Natural killer cell (primary cell): ENCODE measurements at regions not wholly inside any gene's neighbourhood (a gene's known extent, or its start where the extent isn't known, plus 50 kb on each side); places are given as distances from the start of the nearest gene placed in this dataset.

Experiments
- ATAC-seq, 3 donors: fragments of 150-1000 bp in 2 of 3; fragments of 200-7000 bp in 1 of 3; cut with Tn5 transposase; 1 replicate in 1 of 3; 2 replicates in 2 of 3; pipeline ENCODE4 v1.10.0; 2021; ENCODE audit warnings: mild to moderate bottlenecking in 2 of 3, moderate library complexity in 2 of 3
- DNase-seq, 2 donors: peaks; one replicate each; pipeline versions ENCODE4 v3.0.0 to v3.0.0-alpha.2; 2013 to 2021; ENCODE audit warnings: mixed read lengths in 1 of 2
- H3K27ac ChIP-seq: one replicate; pipeline ENCODE4 v1.5.1; 2013; ENCODE audit warnings: mild to moderate bottlenecking, low read length
- H3K27me3 ChIP-seq: one replicate; pipeline ENCODE4 v1.6.1; 2013; ENCODE audit warnings: low read length; ENCODE audit not compliant: control insufficient read depth, insufficient read depth
- H3K36me3 ChIP-seq: one replicate; pipeline ENCODE4 v1.6.1; 2013; ENCODE audit warnings: low read length; ENCODE audit not compliant: control insufficient read depth, insufficient read depth
- H3K4me1 ChIP-seq: one replicate; pipeline ENCODE4 v1.6.1; 2013; ENCODE audit warnings: low read length; ENCODE audit not compliant: control insufficient read depth, insufficient read depth
- H3K4me3 ChIP-seq: one replicate; pipeline ENCODE4 v1.5.1; 2013; ENCODE audit warnings: low read length
- H3K9me3 ChIP-seq: one replicate; pipeline ENCODE4 v1.6.1; 2013; ENCODE audit warnings: low read length; ENCODE audit not compliant: control insufficient read depth, insufficient read depth
- H3K27ac Mint-ChIP-seq, 2 donors: one replicate each; pipeline ENCODE4 v1.8.0; 2022; ENCODE audit warnings: mild to moderate bottlenecking in 2 of 2, mixed read lengths in 2 of 2, moderate library complexity in 1 of 2
- H3K27me3 Mint-ChIP-seq, 2 donors: one replicate each; pipeline ENCODE4 v1.8.0; 2022; ENCODE audit warnings: low read depth in 2 of 2, mixed read lengths in 2 of 2
- H3K36me3 Mint-ChIP-seq: one replicate; pipeline ENCODE4 v1.8.0; 2022; ENCODE audit warnings: mixed read lengths
- H3K4me1 Mint-ChIP-seq, 2 donors: one replicate each; pipeline ENCODE4 v1.8.0; 2022; ENCODE audit warnings: mixed read lengths in 2 of 2
- H3K4me3 Mint-ChIP-seq: one replicate; pipeline ENCODE4 v1.8.0; 2022; ENCODE audit warnings: mild to moderate bottlenecking, moderate library complexity, mixed read lengths
- H3K9me3 Mint-ChIP-seq, 2 donors: one replicate each; pipeline ENCODE4 v1.8.0; 2022; ENCODE audit warnings: mixed read lengths in 2 of 2
- CTCF ChIP-seq: fragments of 200-600 bp; IDR thresholded peaks from one replicate; pipeline ENCODE4 v1.8.0; 2022; ENCODE audit warnings: antibody characterized with exemption
- WGBS: methylation state at CpG from one replicate; pipeline ENCODE4 v1.1.7; 2013; ENCODE audit warnings: missing lambda C conversion rate; ENCODE audit not compliant: insufficient coverage; 5-methylcytosine and 5-hydroxymethylcytosine counted together
- intact Hi-C: fragments of 100-400 bp; cut with micrococcal nuclease; formaldehyde crosslinking; loops from one replicate; pipeline ENCODE4 v1.14.2; 2022

GRCh38 chr3:193116871-193117270, 124.2 kb upstream of the PLAAT1 start:
- no peak overlapping the region for H3K4me3 ChIP-seq
- H3K27me3 ChIP-seq: no peaks in the 10 kb centered on the region
- TF ChIP-seq CTCF: no peak
- no peaks in the 10 kb centered on the region for H3K36me3 ChIP-seq
- peaks cover 3 to 4% of the 10 kb centered on the region in 2 donors for H3K9me3 Mint-ChIP-seq
- no peak for DNase-seq
- 75% methylated on average over 2 of the region's 2 CpGs for WGBS
- no peaks in the 10 kb centered on the region for H3K4me1 Mint-ChIP-seq
- no peaks in the 10 kb centered on the region for H3K36me3 Mint-ChIP-seq
- intact Hi-C loops: no loop called here
- H3K27ac ChIP-seq: no peak overlapping the region
- no peaks in the 10 kb centered on the region for H3K27me3 Mint-ChIP-seq
- H3K4me1 ChIP-seq: no peaks in the 10 kb centered on the region
- no peak for ATAC-seq
- H3K9me3 ChIP-seq: no peaks in the 10 kb centered on the region
- H3K27ac Mint-ChIP-seq: no peak overlapping the region
- H3K4me3 Mint-ChIP-seq: no peak overlapping the region

- H3K4me3 Mint-ChIP-seq: no peak overlapping the region
- DNase-seq (no peak), ATAC-seq (no peak)
- no peaks in the 10 kb centered on the region for H3K4me1 ChIP-seq
- H3K27ac ChIP-seq: no peak overlapping the region
- no peak overlapping the region for H3K4me3 ChIP-seq
- no peak for TF ChIP-seq CTCF
- H3K27ac Mint-ChIP-seq: no peak overlapping the region
- H3K27me3 ChIP-seq: no peaks in the 10 kb centered on the region
- intact Hi-C loops: no loop called here
- 94% methylated on average over 1 of the region's 1 CpG for whole genome bisulfite sequencing
- H3K27me3 Mint-ChIP-seq: no peaks in the 10 kb centered on the region
- peaks cover 5 to 6% of the 10 kb centered on the region in 2 donors for H3K9me3 Mint-ChIP-seq
- no peaks in the 10 kb centered on the region for H3K4me1 Mint-ChIP-seq
- no peaks in the 10 kb centered on the region for H3K9me3 ChIP-seq
- H3K36me3 Mint-ChIP-seq: no peaks in the 10 kb centered on the region
- no peaks in the 10 kb centered on the region for H3K36me3 ChIP-seq
Measured at GRCh38 chr3:193118907-193119306, 122.1 kb upstream of the PLAAT1 start.

GRCh38 chr3:193119926-193120325, 121.1 kb upstream of the PLAAT1 start:
- Mint-ChIP-seq H3K36me3 (no peaks in the 10 kb centered on the region), H3K27me3 (no peaks in the 10 kb centered on the region), H3K4me3 (no peak overlapping the region), H3K27ac (no peak overlapping the region), H3K4me1 (no peaks in the 10 kb centered on the region), H3K9me3 (peaks cover 5 to 6% of the 10 kb centered on the region in 2 donors)
- Histone ChIP-seq H3K9me3 (no peaks in the 10 kb centered on the region), H3K4me1 (no peaks in the 10 kb centered on the region), H3K27me3 (no peaks in the 10 kb centered on the region), H3K36me3 (no peaks in the 10 kb centered on the region), H3K4me3 (no peak overlapping the region), H3K27ac (no peak overlapping the region)
- 85% methylated on average over 3 of the region's 3 CpGs for WGBS
- no peak for DNase-seq
- no peak for TF ChIP-seq CTCF
- intact Hi-C loops: no loop called here
- ATAC-seq: no peak

GRCh38 chr3:193124861-193125260, 116.2 kb upstream of the PLAAT1 start:
- no peak for TF ChIP-seq CTCF
- Histone ChIP-seq H3K27ac (no peak overlapping the region), H3K27me3 (no peaks in the 10 kb centered on the region), H3K9me3 (no peaks in the 10 kb centered on the region), H3K36me3 (no peaks in the 10 kb centered on the region), H3K4me1 (no peaks in the 10 kb centered on the region), H3K4me3 (no peak overlapping the region)
- H3K4me3 Mint-ChIP-seq: no peak overlapping the region
- ATAC-seq (no peak), DNase-seq (no peak)
- peaks cover 6 to 8% of the 10 kb centered on the region in 2 donors for H3K9me3 Mint-ChIP-seq
- peaks cover 0 to 3% of the 10 kb centered on the region in 2 donors for H3K27me3 Mint-ChIP-seq
- H3K27ac Mint-ChIP-seq: no peak overlapping the region
- no peaks in the 10 kb centered on the region for H3K36me3 Mint-ChIP-seq
- no peaks in the 10 kb centered on the region for H3K4me1 Mint-ChIP-seq
- intact Hi-C loops: no loop called here
- 86% methylated on average over 9 of the region's 9 CpGs for WGBS
